Ishikawa (cell line): ENCODE measurements at regions not wholly inside any gene's neighbourhood (a gene's known extent, or its start where the extent isn't known, plus 50 kb on each side); places are given as distances from the start of the nearest gene placed in this dataset.

Experiments used
- CEBPB ChIP-seq: IDR thresholded peaks from 2 replicates; pipeline ENCODE4 v1.6.1; 2012
- CREB1 ChIP-seq: IDR thresholded peaks from 2 replicates; pipeline ENCODE4 v1.6.1; 2012; ENCODE audit warnings: low read depth
- EGR1 ChIP-seq: IDR thresholded peaks from 2 replicates; pipeline ENCODE4 v1.6.1; 2012
- EP300 ChIP-seq: IDR thresholded peaks from 2 replicates; pipeline ENCODE4 v1.6.1; 2012; ENCODE audit warnings: borderline replicate concordance
- FOXM1 ChIP-seq: IDR thresholded peaks from 2 replicates; pipeline ENCODE4 v1.6.1; 2012; ENCODE audit warnings: low read depth, borderline replicate concordance
- NFIC ChIP-seq: IDR thresholded peaks from 2 replicates; pipeline ENCODE4 v1.6.1; 2012
- RAD21 ChIP-seq: IDR thresholded peaks from 2 replicates; pipeline ENCODE4 v1.6.1; 2012; ENCODE audit warnings: low read depth
- TAF1 ChIP-seq: IDR thresholded peaks from 2 replicates; pipeline ENCODE4 v1.6.1; 2012; ENCODE audit warnings: low read depth, mild to moderate bottlenecking
- TCF12 ChIP-seq: IDR thresholded peaks from 2 replicates; pipeline ENCODE4 v1.6.1; 2012; ENCODE audit warnings: low read depth
- TEAD4 ChIP-seq: IDR thresholded peaks from 2 replicates; pipeline ENCODE4 v1.6.1; 2012
- YY1 ChIP-seq: IDR thresholded peaks from 2 replicates; pipeline ENCODE4 v1.6.1; 2012; ENCODE audit warnings: low read depth
- ZBTB7A ChIP-seq: IDR thresholded peaks from 2 replicates; pipeline ENCODE4 v1.6.1; 2012; ENCODE audit warnings: low read depth
- TF ChIP-seq, protein P1 (sequence below): IDR thresholded peaks from 2 replicates; pipeline ENCODE4 v1.6.1; 2012
- TF ChIP-seq, protein P2 (sequence below): IDR thresholded peaks from 2 replicates; pipeline ENCODE4 v1.6.1; 2012
- TF ChIP-seq, protein P3 (sequence below): IDR thresholded peaks from 2 replicates; pipeline ENCODE4 v1.6.1; 2012; ENCODE audit warnings: low read depth, mild to moderate bottlenecking

DNA sequence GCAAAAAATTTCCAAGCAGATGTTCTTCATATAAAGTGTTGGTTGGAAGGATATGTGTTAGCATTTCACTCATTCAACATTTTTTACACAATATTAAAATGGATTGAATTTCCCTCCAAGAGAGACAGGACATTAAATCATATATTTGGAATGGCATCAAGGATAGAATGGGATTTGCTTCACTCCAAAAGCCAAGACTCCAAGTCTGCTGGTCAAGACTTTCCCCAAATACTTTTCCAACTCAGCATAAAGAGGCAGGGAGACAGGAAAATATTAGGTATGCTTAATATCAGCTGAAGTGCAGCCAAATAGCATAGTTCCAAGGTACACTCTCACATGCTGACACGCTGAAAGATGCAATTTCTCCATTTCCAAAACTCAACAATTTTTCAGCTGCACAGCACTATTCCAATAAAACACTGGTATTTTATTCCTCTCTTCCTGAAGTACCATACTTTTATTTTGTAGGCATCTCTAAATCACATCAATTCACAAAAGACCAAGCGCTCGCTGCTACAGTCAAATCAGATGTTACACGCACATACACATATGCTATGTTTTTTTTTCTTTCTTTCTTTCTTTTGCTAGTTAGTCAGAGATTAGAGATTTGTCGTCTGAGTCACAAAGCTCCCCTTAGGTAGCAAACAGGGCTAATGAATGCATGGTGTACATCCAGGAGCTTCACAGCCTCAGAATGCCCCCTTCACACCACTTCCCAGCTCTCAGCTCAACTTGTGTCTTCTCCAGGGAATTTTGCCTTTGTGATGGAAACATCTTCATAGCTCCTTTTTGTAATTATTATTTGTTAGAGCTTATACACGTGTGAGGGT is 1033.8 kb upstream of the AUTS2 start:
- no peak for TF ChIP-seq TCF12
- no peak for TF ChIP-seq ZBTB7A
- TF ChIP-seq TEAD4: no peak
- TF ChIP-seq CREB1: no peak
- TF ChIP-seq RAD21: no peak
- no peak for TF ChIP-seq TAF1
- TF ChIP-seq NFIC: no peak
- no peak for TF ChIP-seq YY1
- TF ChIP-seq EP300: no peak
- TF ChIP-seq, protein P1, sequence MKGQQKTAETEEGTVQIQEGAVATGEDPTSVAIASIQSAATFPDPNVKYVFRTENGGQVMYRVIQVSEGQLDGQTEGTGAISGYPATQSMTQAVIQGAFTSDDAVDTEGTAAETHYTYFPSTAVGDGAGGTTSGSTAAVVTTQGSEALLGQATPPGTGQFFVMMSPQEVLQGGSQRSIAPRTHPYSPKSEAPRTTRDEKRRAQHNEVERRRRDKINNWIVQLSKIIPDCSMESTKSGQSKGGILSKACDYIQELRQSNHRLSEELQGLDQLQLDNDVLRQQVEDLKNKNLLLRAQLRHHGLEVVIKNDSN: no peak
- TF ChIP-seq, protein P2, sequence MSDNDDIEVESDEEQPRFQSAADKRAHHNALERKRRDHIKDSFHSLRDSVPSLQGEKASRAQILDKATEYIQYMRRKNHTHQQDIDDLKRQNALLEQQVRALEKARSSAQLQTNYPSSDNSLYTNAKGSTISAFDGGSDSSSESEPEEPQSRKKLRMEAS: no peak
- TF ChIP-seq, protein P3, sequence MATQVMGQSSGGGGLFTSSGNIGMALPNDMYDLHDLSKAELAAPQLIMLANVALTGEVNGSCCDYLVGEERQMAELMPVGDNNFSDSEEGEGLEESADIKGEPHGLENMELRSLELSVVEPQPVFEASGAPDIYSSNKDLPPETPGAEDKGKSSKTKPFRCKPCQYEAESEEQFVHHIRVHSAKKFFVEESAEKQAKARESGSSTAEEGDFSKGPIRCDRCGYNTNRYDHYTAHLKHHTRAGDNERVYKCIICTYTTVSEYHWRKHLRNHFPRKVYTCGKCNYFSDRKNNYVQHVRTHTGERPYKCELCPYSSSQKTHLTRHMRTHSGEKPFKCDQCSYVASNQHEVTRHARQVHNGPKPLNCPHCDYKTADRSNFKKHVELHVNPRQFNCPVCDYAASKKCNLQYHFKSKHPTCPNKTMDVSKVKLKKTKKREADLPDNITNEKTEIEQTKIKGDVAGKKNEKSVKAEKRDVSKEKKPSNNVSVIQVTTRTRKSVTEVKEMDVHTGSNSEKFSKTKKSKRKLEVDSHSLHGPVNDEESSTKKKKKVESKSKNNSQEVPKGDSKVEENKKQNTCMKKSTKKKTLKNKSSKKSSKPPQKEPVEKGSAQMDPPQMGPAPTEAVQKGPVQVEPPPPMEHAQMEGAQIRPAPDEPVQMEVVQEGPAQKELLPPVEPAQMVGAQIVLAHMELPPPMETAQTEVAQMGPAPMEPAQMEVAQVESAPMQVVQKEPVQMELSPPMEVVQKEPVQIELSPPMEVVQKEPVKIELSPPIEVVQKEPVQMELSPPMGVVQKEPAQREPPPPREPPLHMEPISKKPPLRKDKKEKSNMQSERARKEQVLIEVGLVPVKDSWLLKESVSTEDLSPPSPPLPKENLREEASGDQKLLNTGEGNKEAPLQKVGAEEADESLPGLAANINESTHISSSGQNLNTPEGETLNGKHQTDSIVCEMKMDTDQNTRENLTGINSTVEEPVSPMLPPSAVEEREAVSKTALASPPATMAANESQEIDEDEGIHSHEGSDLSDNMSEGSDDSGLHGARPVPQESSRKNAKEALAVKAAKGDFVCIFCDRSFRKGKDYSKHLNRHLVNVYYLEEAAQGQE: no peak
- TF ChIP-seq CEBPB: no peak
- TF ChIP-seq EGR1: no peak
- TF ChIP-seq FOXM1: no peak

DNA sequence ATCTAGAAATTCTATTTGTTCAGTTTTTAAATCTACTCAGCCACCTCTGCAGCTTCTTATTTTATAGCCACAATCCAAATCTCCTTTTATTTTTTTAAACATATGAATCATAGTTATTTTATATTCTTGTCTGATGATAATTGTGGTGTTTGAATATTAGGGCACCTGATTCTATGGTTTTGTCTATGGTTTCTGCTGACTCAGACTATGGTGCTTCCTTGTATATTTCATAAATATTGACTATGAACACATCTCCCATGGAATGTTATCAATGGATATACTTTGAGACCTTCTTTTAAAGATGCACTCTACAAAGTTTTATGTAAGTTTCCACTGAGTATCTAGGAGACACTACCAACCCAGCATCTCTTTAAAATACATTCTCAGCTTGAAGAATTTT is 1027.0 kb upstream of the AUTS2 start:
- no peak for TF ChIP-seq TCF12
- no peak for TF ChIP-seq RAD21
- no peak for TF ChIP-seq YY1
- TF ChIP-seq FOXM1: no peak
- TF ChIP-seq TEAD4: no peak
- TF ChIP-seq TAF1: no peak
- TF ChIP-seq, protein P2: no peak
- no peak for TF ChIP-seq ZBTB7A
- TF ChIP-seq NFIC: no peak
- TF ChIP-seq EGR1: no peak
- TF ChIP-seq, protein P1: no peak
- TF ChIP-seq EP300: no peak
- TF ChIP-seq CREB1: no peak
- no peak for TF ChIP-seq CEBPB
- TF ChIP-seq, protein P3: no peak

DNA sequence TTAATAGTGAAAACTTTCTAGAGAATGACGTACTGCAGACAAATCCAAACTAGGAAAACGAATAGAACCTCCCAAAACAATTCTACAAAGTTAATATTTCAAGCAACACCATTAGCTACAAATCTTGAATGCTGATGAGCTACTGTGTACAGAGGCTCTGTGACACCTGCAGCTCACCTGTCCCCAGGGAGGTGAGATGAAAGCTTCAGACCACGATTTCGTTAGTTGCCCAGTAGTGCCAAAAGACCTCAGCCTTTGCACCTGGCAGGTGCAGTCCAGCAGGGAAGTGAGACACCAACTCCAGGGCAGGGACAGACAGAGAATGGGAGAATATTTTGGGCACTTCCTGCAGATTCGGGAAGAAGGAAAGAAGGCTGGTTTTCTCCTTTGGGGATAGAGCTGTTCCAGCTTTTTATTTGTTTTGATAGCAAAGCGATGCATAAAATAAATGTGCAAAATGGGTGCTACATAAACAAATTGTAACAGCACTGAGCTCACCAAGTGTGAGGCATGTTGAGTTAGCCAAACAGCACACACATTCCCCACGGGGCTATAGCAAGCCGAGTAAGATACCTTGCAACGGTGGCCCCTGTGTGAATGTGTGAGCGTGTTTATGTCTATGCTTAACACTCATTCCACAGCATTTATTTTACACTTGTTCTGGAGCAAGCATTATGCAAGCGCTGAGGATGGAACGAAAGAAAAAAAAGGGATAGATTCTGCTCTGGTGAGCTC is 1024.8 kb upstream of the AUTS2 start:
- TF ChIP-seq FOXM1: no peak
- no peak for TF ChIP-seq TAF1
- TF ChIP-seq YY1: no peak
- TF ChIP-seq CEBPB: no peak
- no peak for TF ChIP-seq ZBTB7A
- no peak for TF ChIP-seq EP300
- no peak for TF ChIP-seq CREB1

DNA sequence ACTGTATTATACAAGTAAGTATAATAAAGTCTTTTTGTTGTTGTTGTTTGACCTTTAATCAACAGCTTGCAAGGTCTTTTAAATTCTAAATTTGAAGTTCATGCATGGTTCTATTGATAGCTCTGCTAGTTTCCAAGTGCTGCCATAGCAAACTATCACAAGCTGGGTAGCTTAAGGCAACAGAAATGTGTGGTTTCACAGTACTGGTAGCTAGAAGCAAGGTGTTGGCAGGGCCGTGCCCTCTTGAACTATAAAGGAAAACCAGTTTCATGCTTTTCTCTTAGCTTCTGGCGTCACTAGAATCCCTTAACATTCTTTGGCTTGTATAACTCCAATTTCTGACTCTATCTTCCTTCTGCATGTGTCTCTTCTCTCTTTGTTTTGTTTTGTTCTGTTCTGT is 1021.9 kb upstream of the AUTS2 start:
- TF ChIP-seq RAD21 (no peak), TCF12 (no peak)
- TF ChIP-seq, protein P1: no peak

DNA sequence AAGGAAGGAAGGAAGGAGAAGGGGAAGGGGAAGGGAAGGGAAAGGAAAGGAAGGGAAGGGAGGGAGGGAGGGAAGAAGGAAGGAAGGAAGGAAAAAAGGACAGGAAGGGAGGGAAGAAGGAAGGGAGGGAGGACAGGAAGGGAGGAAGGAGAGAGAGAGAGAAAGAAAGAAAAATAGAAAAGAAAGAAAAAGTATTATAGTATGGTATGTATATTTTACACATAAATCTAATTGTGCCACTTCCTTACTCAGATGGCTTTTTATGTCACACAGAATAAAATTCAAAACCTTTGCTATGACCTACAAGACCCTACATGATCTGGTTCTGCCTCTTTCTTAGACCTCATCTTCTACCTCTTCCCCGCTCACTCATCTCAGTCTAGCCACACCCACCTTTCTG is 1016.9 kb upstream of the AUTS2 start:
- no peak for TF ChIP-seq RAD21
- no peak for TF ChIP-seq YY1
- no peak for TF ChIP-seq FOXM1
- no peak for TF ChIP-seq TAF1
- no peak for TF ChIP-seq NFIC
- no peak for TF ChIP-seq CREB1
- no peak for TF ChIP-seq EP300
- TF ChIP-seq EGR1: no peak
- TF ChIP-seq ZBTB7A: no peak
- TF ChIP-seq CEBPB: no peak
- no peak for TF ChIP-seq TEAD4
- TF ChIP-seq, protein P2: no peak
- no peak for TF ChIP-seq TCF12
- TF ChIP-seq, protein P3: no peak
